ENCODE measurements at regions not wholly inside any gene's neighbourhood (a gene's known extent, or its start where the extent isn't known, plus 50 kb on each side); places are given as distances from the start of the nearest gene placed in this dataset.

- Histone ChIP-seq H3K9me3 (ENCODE audit: severe bottlenecking) (no peaks in the 10 kb centered on the region), H3K4me3 (ENCODE audit: severe bottlenecking) (no peak overlapping the region), H3K27me3 (ENCODE audit: insufficient read depth, poor library complexity, severe bottlenecking) (no peaks in the 10 kb centered on the region), H3K4me1 (ENCODE audit: insufficient read depth, poor library complexity, severe bottlenecking) (no peaks in the 10 kb centered on the region), H3K36me3 (ENCODE audit: low read depth) (no peaks in the 10 kb centered on the region), H3K27ac (ENCODE audit: poor library complexity, severe bottlenecking) (no peak overlapping the region)
- TF ChIP-seq CTCF (IDR thresholded peaks at IDR 0.05; ENCODE audit: poor library complexity, severe bottlenecking): no peak
- no peak for DNase-seq (ENCODE audit: low spot score)
- ATAC-seq (ENCODE audit: low read depth): no peak
These were observed 97.2 kb upstream of the SCN7A start for GRCh38 chr2:166591226-166591625.

GRCh38 chr2:166573391-166573790, 79.3 kb upstream of the SCN7A start:
- no peak overlapping the region for H3K4me3 ChIP-seq (ENCODE audit: severe bottlenecking)
- H3K9me3 ChIP-seq (ENCODE audit: severe bottlenecking): no peaks in the 10 kb centered on the region
- H3K27ac ChIP-seq (ENCODE audit: poor library complexity, severe bottlenecking): no peak overlapping the region
- no peaks in the 10 kb centered on the region for H3K27me3 ChIP-seq (ENCODE audit: insufficient read depth, poor library complexity, severe bottlenecking)
- DNase-seq (ENCODE audit: low spot score): no peak
- H3K4me1 ChIP-seq (ENCODE audit: insufficient read depth, poor library complexity, severe bottlenecking): no peaks in the 10 kb centered on the region
- no peak for ATAC-seq (ENCODE audit: low read depth)
- no peak for TF ChIP-seq CTCF (IDR thresholded peaks at IDR 0.05; ENCODE audit: poor library complexity, severe bottlenecking)
- no peaks in the 10 kb centered on the region for H3K36me3 ChIP-seq (ENCODE audit: low read depth)

- Histone ChIP-seq H3K9me3 (ENCODE audit: severe bottlenecking) (no peaks in the 10 kb centered on the region), H3K27ac (ENCODE audit: poor library complexity, severe bottlenecking) (no peak overlapping the region), H3K36me3 (ENCODE audit: low read depth) (no peaks in the 10 kb centered on the region), H3K27me3 (ENCODE audit: insufficient read depth, poor library complexity, severe bottlenecking) (no peaks in the 10 kb centered on the region), H3K4me3 (ENCODE audit: severe bottlenecking) (no peak overlapping the region), H3K4me1 (ENCODE audit: insufficient read depth, poor library complexity, severe bottlenecking) (no peaks in the 10 kb centered on the region)
- ATAC-seq (ENCODE audit: low read depth) (no peak), DNase-seq (ENCODE audit: low spot score) (no peak)
- no peak for TF ChIP-seq CTCF (IDR thresholded peaks at IDR 0.05; ENCODE audit: poor library complexity, severe bottlenecking)
These were observed 78.9 kb upstream of the SCN7A start for GRCh38 chr2:166572937-166573336.

- DNase-seq (ENCODE audit: low spot score) (no peak), ATAC-seq (ENCODE audit: low read depth) (no peak)
- Histone ChIP-seq H3K36me3 (ENCODE audit: low read depth) (no peaks in the 10 kb centered on the region), H3K27ac (ENCODE audit: poor library complexity, severe bottlenecking) (no peak overlapping the region), H3K9me3 (ENCODE audit: severe bottlenecking) (no peaks in the 10 kb centered on the region), H3K27me3 (ENCODE audit: insufficient read depth, poor library complexity, severe bottlenecking) (no peaks in the 10 kb centered on the region), H3K4me3 (ENCODE audit: severe bottlenecking) (no peak overlapping the region), H3K4me1 (ENCODE audit: insufficient read depth, poor library complexity, severe bottlenecking) (no peaks in the 10 kb centered on the region)
- no peak for TF ChIP-seq CTCF (IDR thresholded peaks at IDR 0.05; ENCODE audit: poor library complexity, severe bottlenecking)
These were observed 74.4 kb upstream of the SCN7A start for GRCh38 chr2:166568409-166568808.

- no peak overlapping the region for H3K27ac ChIP-seq (ENCODE audit: poor library complexity, severe bottlenecking)
These were observed 71.5 kb upstream of the SCN7A start for GRCh38 chr2:166565501-166565900.

More at GRCh38 chr2:166565501-166565900, 71.5 kb upstream of the SCN7A start:
- Histone ChIP-seq H3K27me3 (ENCODE audit: insufficient read depth, poor library complexity, severe bottlenecking) (no peaks in the 10 kb centered on the region), H3K4me3 (ENCODE audit: severe bottlenecking) (no peak overlapping the region), H3K9me3 (ENCODE audit: severe bottlenecking) (no peaks in the 10 kb centered on the region), H3K4me1 (ENCODE audit: insufficient read depth, poor library complexity, severe bottlenecking) (no peaks in the 10 kb centered on the region), H3K36me3 (ENCODE audit: low read depth) (no peaks in the 10 kb centered on the region)
- no peak for TF ChIP-seq CTCF (IDR thresholded peaks at IDR 0.05; ENCODE audit: poor library complexity, severe bottlenecking)
- DNase-seq (ENCODE audit: low spot score) (no peak), ATAC-seq (ENCODE audit: low read depth) (no peak)

Data from RWPE2 (cell line).